Ishikawa (cell line): ENCODE measurements at regions not wholly inside any gene's neighbourhood (a gene's known extent, or its start where the extent isn't known, plus 50 kb on each side); places are given as distances from the start of the nearest gene placed in this dataset.

Source experiments
- CEBPB ChIP-seq: IDR thresholded peaks from 2 replicates; pipeline ENCODE4 v1.6.1; 2012
- CREB1 ChIP-seq: IDR thresholded peaks from 2 replicates; pipeline ENCODE4 v1.6.1; 2012; ENCODE audit warnings: low read depth
- EGR1 ChIP-seq: IDR thresholded peaks from 2 replicates; pipeline ENCODE4 v1.6.1; 2012
- EP300 ChIP-seq: IDR thresholded peaks from 2 replicates; pipeline ENCODE4 v1.6.1; 2012; ENCODE audit warnings: borderline replicate concordance
- FOXM1 ChIP-seq: IDR thresholded peaks from 2 replicates; pipeline ENCODE4 v1.6.1; 2012; ENCODE audit warnings: low read depth, borderline replicate concordance
- NFIC ChIP-seq: IDR thresholded peaks from 2 replicates; pipeline ENCODE4 v1.6.1; 2012
- RAD21 ChIP-seq: IDR thresholded peaks from 2 replicates; pipeline ENCODE4 v1.6.1; 2012; ENCODE audit warnings: low read depth
- REST ChIP-seq: IDR thresholded peaks from 2 replicates; pipeline ENCODE4 v1.6.1; 2012; ENCODE audit warnings: low read depth, mild to moderate bottlenecking
- TAF1 ChIP-seq: IDR thresholded peaks from 2 replicates; pipeline ENCODE4 v1.6.1; 2012; ENCODE audit warnings: low read depth, mild to moderate bottlenecking
- TCF12 ChIP-seq: IDR thresholded peaks from 2 replicates; pipeline ENCODE4 v1.6.1; 2012; ENCODE audit warnings: low read depth
- TEAD4 ChIP-seq: IDR thresholded peaks from 2 replicates; pipeline ENCODE4 v1.6.1; 2012
- USF1 ChIP-seq: IDR thresholded peaks from 2 replicates; pipeline ENCODE4 v1.6.1; 2012
- YY1 ChIP-seq: IDR thresholded peaks from 2 replicates; pipeline ENCODE4 v1.6.1; 2012; ENCODE audit warnings: low read depth
- ZBTB7A ChIP-seq: IDR thresholded peaks from 2 replicates; pipeline ENCODE4 v1.6.1; 2012; ENCODE audit warnings: low read depth
- TF ChIP-seq, protein P1 (sequence below): IDR thresholded peaks from 2 replicates; pipeline ENCODE4 v1.6.1; 2012

DNA sequence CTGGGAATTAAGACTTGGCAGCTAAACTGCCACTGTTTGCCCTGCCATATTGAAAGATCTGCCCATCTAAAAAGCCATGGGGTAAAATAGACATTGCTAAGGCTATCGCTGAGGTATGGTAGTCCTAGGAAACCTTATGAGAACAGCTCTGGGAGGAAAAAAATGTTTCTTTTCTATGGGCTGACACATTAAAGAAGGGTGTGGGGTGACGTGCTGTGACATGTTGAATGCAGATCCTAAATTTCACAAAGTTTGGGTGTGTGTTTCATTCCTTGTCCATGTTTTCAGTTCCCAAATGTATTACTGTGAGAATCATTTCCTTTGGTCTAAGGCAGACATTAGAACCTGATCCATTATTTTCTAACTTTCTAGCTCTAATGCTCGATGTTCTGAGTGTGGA lies 766.4 kb downstream of the BCL11A start:
- TF ChIP-seq EP300 (no peak), TAF1 (no peak)

DNA sequence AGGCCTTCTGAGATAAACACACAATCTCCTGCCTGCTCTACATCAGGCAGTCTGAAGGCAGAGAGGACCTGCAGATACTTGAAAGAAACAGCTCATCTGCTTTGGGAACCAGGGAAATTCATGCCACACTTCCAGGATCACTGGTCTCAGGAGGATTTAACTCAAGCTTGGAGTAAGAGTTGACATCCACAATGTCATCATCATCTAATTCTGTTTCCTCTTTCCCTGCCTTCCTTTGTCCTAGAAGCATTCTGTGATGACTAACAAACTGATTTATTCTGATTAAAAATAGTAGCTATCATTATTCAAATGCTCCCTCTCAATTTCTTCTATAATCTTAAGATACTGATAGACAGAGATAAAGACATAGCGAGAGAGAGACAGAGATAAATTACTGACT lies 766.8 kb downstream of the BCL11A start:
- TF ChIP-seq TEAD4 (no peak), ZBTB7A (no peak), EGR1 (no peak), YY1 (no peak), TAF1 (no peak), RAD21 (no peak), TCF12 (no peak), NFIC (no peak), USF1 (no peak), CEBPB (no peak), CREB1 (no peak), FOXM1 (no peak), REST (no peak), EP300 (no peak)
- TF ChIP-seq, protein P1, sequence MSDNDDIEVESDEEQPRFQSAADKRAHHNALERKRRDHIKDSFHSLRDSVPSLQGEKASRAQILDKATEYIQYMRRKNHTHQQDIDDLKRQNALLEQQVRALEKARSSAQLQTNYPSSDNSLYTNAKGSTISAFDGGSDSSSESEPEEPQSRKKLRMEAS = no peak

- no peak for TF ChIP-seq TCF12
- TF ChIP-seq NFIC = no peak
- TF ChIP-seq, protein P1 = no peak
- TF ChIP-seq YY1 = no peak
- no peak for TF ChIP-seq FOXM1
- TF ChIP-seq CREB1 = no peak
- TF ChIP-seq EGR1 = no peak
- TF ChIP-seq REST = no peak
- TF ChIP-seq USF1 = no peak
- no peak for TF ChIP-seq CEBPB
- TF ChIP-seq ZBTB7A = no peak
- TF ChIP-seq RAD21 = no peak
- no peak for TF ChIP-seq TEAD4
- no peak for TF ChIP-seq EP300
- no peak for TF ChIP-seq TAF1
These were observed 773.9 kb downstream of the BCL11A start for GRCh38 chr2:59779571-59779970.

- TF ChIP-seq EGR1 = no peak
- no peak for TF ChIP-seq ZBTB7A
- TF ChIP-seq TEAD4 = no peak
- TF ChIP-seq RAD21 = no peak
These were observed 776.3 kb downstream of the BCL11A start for GRCh38 chr2:59777120-59777519.

DNA sequence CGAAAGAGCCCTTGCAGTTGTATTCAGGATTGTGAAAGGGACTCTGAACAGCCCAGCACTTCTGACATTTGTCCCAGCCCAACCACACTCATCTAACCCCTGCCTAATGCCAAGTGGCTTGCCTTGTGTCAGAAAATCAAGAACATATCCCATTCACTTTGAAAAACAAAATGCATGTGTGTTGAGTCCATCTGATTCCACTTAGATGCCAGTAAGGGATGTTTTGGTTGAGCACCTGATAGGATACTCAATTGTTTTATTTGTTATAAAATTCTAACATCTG lies 776.8 kb downstream of the BCL11A start:
- TF ChIP-seq REST = no peak
- no peak for TF ChIP-seq YY1
- TF ChIP-seq FOXM1 = no peak
- TF ChIP-seq TEAD4 = no peak
- no peak for TF ChIP-seq EP300
- TF ChIP-seq USF1 = no peak
- no peak for TF ChIP-seq EGR1
